Testis (tissue), 2 donors: ENCODE measurements at regions not wholly inside any gene's neighbourhood (a gene's known extent, or its start where the extent isn't known, plus 50 kb on each side); places are given as distances from the start of the nearest gene placed in this dataset.

ENCODE experiments used
- DNase-seq: peaks from one replicate; pipeline ENCODE4 v3.0.0-alpha.2; 2019
- H3K27ac ChIP-seq, 2 donors: fragments of 200-600 bp; sonication (generic); one replicate each; pipeline ENCODE4 v1.5.1; 2019
- H3K27me3 ChIP-seq: fragments of 200-600 bp; sonication (generic); one replicate; pipeline ENCODE4 v1.5.1; 2019
- H3K36me3 ChIP-seq: fragments of 200-600 bp; sonication (generic); one replicate; pipeline ENCODE4 v1.5.1; 2017; ENCODE audit warnings: low read depth; ENCODE audit errors: missing control alignments
- H3K4me1 ChIP-seq: fragments of 200-600 bp; sonication (generic); one replicate; pipeline ENCODE4 v1.5.1; 2019
- H3K4me3 ChIP-seq, 2 donors: fragments of 200-600 bp; sonication (generic); one replicate each; pipeline ENCODE4 v1.5.1; 2017 to 2019
- H3K9me3 ChIP-seq: fragments of 200-600 bp; sonication (generic); one replicate; pipeline ENCODE4 v1.5.1; 2017
- CTCF ChIP-seq, 3 experiments: fragments of 450-650 bp in 2 of 3; fragments of 200-600 bp in 1 of 3; sonication (generic) in 1 of 3; IDR thresholded peaks; one replicate each; pipeline ENCODE4 v1.5.1; 2016 to 2019; ENCODE audit warnings: antibody characterized with exemption in 3 of 3, mild to moderate bottlenecking in 2 of 3, moderate library complexity in 1 of 3
- POLR2A ChIP-seq: fragments of 450-650 bp; IDR thresholded peaks from one replicate; pipeline ENCODE4 v1.6.1; 2017; ENCODE audit warnings: antibody characterized with exemption, mild to moderate bottlenecking, moderate library complexity
- WGBS, 2 donors: methylation state at CpG; one replicate each; pipeline ENCODE4 v1.1.5; 2018; 5-methylcytosine and 5-hydroxymethylcytosine counted together
- intact Hi-C: fragments of 100-400 bp; cut with DNase I; formaldehyde crosslinking; loops from one replicate; pipeline ENCODE4 v1.15.1; 2023; ENCODE audit warnings: low total_unique reads

GRCh38 chr1:181992072-181992471, 69.4 kb downstream of the ZNF648 start:
- Histone ChIP-seq H3K4me1 (peaks cover under 1% of the 10 kb centered on the region), H3K27me3 (no peaks in the 10 kb centered on the region), H3K4me3 (no peak overlapping the region), H3K36me3 (no peaks in the 10 kb centered on the region), H3K27ac (no peak overlapping the region), H3K9me3 (no peaks in the 10 kb centered on the region)
- WGBS, 2 donors = 68% methylated on average over 1 of the region's 1 CpG
- intact Hi-C loops = no loop called here
- no peak for DNase-seq
- no peak for TF ChIP-seq CTCF (IDR thresholded peaks at IDR 0.05)
- TF ChIP-seq POLR2A = no peak

GRCh38 chr1:181990728-181991127, 70.8 kb downstream of the ZNF648 start:
- no peak for DNase-seq
- intact Hi-C loops = no loop called here
- TF ChIP-seq POLR2A = no peak
- no peak for TF ChIP-seq CTCF (IDR thresholded peaks at IDR 0.05)
- Histone ChIP-seq H3K27ac (no peak overlapping the region), H3K4me1 (peaks cover 3% of the 10 kb centered on the region), H3K27me3 (no peaks in the 10 kb centered on the region), H3K36me3 (no peaks in the 10 kb centered on the region), H3K4me3 (no peak overlapping the region), H3K9me3 (no peaks in the 10 kb centered on the region)
- WGBS, 2 donors = 72% methylated on average over 2 of the region's 2 CpGs

- H3K9me3 ChIP-seq = no peaks in the 10 kb centered on the region
- intact Hi-C loops = no loop called here
- no peaks in the 10 kb centered on the region for H3K27me3 ChIP-seq
- no peak for DNase-seq
- TF ChIP-seq POLR2A = no peak
- TF ChIP-seq CTCF (IDR thresholded peaks at IDR 0.05) = no peak
- H3K4me1 ChIP-seq = peaks cover 3% of the 10 kb centered on the region
- H3K4me3 ChIP-seq = no peak overlapping the region
- H3K36me3 ChIP-seq = no peaks in the 10 kb centered on the region
- no peak overlapping the region for H3K27ac ChIP-seq
- 83 to 88% methylated on average over 2 of the region's 2 CpGs for WGBS, 2 donors
Measured at GRCh38 chr1:181989261-181989920, 72.1 kb downstream of the ZNF648 start.

- Histone ChIP-seq H3K4me3 (no peak overlapping the region), H3K9me3 (no peaks in the 10 kb centered on the region), H3K4me1 (peaks cover 3% of the 10 kb centered on the region), H3K27me3 (no peaks in the 10 kb centered on the region), H3K36me3 (no peaks in the 10 kb centered on the region), H3K27ac (no peak overlapping the region)
- 88 to 90% methylated on average over 2 of the region's 2 CpGs for WGBS, 2 donors
- no peak for DNase-seq
- TF ChIP-seq CTCF (IDR thresholded peaks at IDR 0.05) (no peak), POLR2A (no peak)
- intact Hi-C loops = no loop called here
Measured at GRCh38 chr1:181987996-181988395, 73.5 kb downstream of the ZNF648 start.

GRCh38 chr1:181987334-181987895, 74.1 kb downstream of the ZNF648 start:
- DNase-seq = no peak
- no peak overlapping the region for H3K27ac ChIP-seq
- 78 to 85% methylated on average over 6 of the region's 6 CpGs for WGBS, 2 donors

More at GRCh38 chr1:181987334-181987895, 74.1 kb downstream of the ZNF648 start:
- TF ChIP-seq CTCF (IDR thresholded peaks at IDR 0.05) = no peak
- TF ChIP-seq POLR2A = no peak
- intact Hi-C loops = no loop called here
- Histone ChIP-seq H3K27me3 (no peaks in the 10 kb centered on the region), H3K9me3 (no peaks in the 10 kb centered on the region), H3K4me1 (peaks cover 3% of the 10 kb centered on the region), H3K36me3 (no peaks in the 10 kb centered on the region), H3K4me3 (no peak overlapping the region)
